GM19023 (cell line): ENCODE measurements at regions not wholly inside any gene's neighbourhood (a gene's known extent, or its start where the extent isn't known, plus 50 kb on each side); places are given as distances from the start of the nearest gene placed in this dataset.
"Not testable (repeated sequence)": the region's sequence is repeated elsewhere in the genome, so short reads cannot be mapped to it uniquely, and the experiment has no call there.

Experiments used
- ATAC-seq: cut with Tn5 transposase; IDR thresholded peaks from one replicate; pipeline ENCODE4 v1.9.1; 2021; ENCODE audit warnings: mild to moderate bottlenecking, moderate library complexity; ENCODE audit not compliant: unreplicated experiment

- no peak for ATAC-seq
Observed at GRCh38 chr12:33813536-33813935, 208.8 kb upstream of the ALG10 start.

- no peak for ATAC-seq
Observed at GRCh38 chr12:33817713-33818112, 204.6 kb upstream of the ALG10 start.

DNA sequence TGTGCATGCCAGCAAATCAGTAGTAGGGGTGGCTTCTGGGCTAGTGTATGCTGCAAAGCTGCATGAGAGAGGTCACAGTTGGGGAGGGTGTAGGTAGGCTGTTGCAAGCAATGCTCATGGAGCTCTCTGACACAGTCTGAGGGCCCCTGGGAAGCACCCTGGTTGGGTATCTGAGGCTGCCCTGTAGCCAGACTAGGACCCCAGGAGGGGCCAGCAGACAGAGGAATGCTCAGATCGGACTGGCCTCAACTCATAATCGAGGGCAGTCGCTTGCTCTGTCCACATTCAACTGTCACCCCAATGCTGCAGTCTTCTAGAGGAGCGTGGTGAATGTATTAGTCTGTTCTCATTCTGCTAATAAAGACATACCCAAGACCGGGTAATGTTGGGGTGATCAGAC is 204.0 kb upstream of the ALG10 start:
- ATAC-seq: no peak

GRCh38 chr12:33825442-33825841 is 196.9 kb upstream of the ALG10 start:
- no peak for ATAC-seq

DNA sequence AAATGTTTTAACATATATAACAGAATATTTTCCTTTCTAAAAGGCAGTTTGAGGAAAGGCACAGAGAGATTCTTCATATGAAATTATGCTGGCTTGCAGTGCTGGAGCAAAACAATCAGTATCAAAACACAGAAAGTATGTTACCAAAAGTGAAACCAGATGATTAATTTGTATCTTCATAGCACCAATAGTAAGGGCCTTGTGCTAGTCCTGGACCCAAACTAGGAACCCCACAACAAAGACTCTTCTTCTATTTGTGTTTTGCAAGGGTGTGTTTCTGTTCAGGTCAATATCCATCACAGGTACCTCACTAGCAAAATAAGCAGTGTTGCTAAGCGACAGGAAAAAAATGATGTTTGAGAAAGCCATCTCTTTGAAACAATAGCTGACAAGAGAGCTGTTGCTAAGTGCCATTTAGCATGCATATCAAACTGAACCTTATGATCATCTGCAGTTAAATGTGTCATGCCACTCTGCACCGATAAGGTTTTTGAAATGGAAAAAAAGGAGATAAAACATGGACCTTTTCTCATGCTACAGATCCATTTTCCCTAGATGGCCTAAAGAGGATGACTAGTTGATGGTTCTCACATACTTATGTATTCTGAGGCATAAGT is 196.2 kb upstream of the ALG10 start:
- ATAC-seq: no peak

GRCh38 chr12:33828326-33828725 is 194.0 kb upstream of the ALG10 start:
- ATAC-seq: no peak

- ATAC-seq: no peak
Observed at GRCh38 chr12:33830070-33830469, 192.2 kb upstream of the ALG10 start.

DNA sequence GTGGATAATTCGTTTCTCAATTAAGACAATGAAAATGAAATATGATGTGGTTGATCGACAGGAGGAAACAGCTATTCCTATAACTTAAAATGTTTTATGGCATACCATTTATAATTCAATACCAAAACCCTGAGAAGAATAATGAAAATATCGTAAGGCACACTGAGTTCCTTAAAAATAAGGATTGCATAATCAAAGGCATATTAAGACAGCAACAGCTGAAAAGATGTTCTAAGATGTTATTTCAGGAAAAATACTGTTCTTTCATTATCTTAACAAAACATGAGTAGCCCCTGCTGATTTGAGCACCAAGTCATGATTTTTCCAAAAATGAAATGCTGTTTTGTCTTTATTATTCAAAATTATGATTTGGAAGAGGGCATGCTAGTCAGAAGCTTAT is 189.4 kb upstream of the ALG10 start:
- no peak for ATAC-seq

DNA sequence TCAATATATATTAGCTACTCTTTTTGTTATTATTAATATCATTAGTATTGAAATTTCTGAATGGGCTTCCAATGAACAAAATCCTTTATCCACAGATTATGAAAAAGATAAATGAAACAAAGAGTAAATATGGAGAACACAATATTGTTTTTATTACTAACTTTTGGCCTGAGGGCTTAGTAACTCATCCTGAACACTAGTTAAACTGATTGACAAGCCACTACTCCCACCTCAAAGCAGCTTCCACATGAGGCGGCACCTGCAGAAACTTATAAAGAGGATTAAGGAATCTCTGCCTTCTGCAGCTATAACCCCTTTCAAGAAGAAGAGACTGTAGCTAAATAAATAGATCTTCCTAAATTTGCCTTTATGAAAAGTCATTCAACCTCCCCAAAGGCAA is 187.6 kb upstream of the ALG10 start:
- no peak for ATAC-seq

DNA sequence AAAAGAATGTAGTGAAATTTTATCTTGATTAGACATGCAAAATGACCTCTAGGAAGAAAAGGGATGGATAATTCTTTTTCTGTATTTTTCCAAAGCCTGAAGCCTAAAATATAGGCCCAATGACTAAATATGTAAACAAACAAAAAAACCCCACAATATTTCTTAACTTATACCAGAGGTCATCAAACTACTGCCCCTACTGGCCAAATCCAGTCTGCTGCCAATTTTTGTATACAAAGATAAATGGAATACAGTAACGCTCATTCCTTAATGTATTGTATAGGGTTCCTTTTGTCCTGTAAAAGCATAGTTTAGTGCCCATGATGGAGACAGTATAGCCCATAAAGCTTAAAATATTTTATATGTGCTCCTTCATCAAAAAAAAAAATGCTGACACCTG is 145.7 kb upstream of the ALG10 start:
- no peak for ATAC-seq

DNA sequence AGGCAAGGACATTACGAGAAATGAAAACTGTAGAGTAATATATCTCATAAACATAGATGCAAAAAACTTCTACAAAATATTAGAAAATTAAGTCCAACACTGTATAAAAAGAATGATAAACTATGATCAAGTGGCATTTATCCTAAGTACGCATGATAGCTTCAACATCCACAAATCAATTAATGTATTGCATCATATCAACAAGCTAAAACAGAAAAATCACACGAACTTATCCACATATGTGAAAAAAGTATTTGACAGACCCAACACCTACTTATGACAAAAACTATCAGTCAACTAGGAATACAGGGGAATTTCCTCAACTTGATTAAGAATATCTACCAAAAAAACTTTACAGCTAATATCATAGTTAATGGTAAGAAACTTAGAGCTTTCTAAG is 129.9 kb upstream of the ALG10 start:
- no peak for ATAC-seq

- not testable (repeated sequence) for ATAC-seq
Observed at GRCh38 chr12:33920460-33920859, 101.8 kb upstream of the ALG10 start.

DNA sequence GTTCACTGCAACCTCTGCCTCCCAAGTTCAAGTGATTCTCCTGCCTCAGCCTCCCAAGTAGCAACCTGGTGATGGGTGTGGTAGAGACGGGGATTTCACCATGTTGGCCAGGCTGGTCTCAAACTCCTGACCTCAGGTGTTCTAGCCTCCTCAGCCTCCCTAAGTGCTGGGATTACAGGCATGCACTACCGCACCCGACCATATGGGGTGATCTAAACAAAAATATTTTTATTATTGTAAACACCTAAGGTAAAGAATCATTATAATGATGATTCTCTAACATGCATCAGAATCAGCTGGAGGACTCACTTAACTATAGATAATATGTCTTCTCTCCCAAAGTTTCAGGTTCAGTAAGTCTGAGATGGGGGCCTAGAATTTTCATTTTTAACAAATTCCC is 96.2 kb upstream of the ALG10 start:
- no peak for ATAC-seq

- ATAC-seq: not testable (repeated sequence)
Observed at GRCh38 chr12:33937669-33938068, 84.6 kb upstream of the ALG10 start.

DNA sequence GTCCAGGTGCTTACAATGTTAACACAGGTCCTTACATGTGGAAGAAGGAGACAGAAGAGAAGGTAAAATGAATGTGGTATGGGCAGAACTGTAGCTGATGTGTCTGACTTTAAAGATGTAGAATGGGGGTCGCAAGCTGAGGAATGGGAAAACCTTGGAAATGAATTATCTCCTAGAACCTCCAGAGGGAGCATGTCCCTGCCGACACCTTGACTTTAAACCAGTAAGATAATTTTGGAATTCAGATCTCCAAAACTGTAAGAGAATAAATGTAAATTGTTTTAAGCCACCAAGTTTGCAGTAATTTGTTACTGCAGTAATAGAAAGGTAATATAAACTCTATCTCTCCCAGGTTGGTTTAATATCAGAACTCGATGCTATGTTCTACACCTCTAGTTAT is 80.1 kb upstream of the ALG10 start:
- no peak for ATAC-seq

GRCh38 chr12:33944703-33945437 is 77.4 kb upstream of the ALG10 start:
- no peak for ATAC-seq

DNA sequence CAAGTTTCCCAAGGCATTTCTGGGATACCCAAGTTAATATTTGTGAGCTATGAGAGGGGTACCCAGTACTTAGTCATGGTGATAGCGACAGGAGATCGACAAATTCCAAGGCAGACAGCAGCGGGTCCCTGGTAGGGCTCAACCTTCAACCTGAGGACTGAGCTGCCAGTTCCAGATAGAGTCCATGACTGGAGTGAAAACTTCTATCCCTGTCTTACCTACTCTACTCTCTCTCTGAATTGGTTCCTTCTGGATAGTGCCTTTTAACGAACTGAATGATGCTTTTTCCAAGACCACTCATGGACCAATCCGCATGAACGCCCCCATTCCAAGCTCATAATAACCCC is 76.9 kb upstream of the ALG10 start:
- no peak for ATAC-seq

DNA sequence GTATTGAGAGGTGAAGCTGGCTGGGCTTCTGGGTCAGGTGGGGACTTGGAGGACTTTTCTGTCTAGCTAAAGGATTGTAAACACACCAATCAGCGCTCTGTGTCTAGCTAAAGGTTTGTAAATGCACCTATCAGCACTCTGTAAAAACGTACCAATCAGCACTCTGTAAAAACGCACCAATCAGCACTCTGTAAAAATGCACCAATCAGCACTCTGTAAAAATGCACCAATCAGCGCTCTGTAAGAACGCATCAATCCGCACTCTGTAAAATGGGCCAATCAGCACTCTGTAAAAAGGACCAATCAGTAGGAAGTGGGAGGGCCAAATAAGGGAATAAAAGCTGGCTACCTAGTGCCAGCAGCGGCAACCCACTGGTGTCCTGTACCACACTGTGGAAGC is 56.1 kb upstream of the ALG10 start:
- not testable (repeated sequence) for ATAC-seq

DNA sequence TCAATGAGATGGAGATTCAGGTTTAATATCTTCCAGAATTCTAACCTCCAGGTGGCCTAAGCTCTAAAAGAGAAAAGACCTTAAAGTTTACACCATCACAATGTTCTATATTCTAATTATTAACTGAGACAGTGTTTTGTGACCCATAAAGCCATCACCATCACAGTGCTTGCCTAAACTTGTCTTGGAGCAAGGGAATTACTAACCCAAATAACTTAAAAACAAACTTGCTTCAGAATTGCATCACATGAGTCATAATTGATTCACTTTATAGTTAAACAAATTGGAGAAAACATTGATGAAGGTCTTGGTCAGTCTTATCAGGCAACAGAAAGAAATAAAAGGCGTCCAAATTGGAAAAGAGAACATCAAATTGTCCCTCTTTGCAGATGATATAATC is 54.5 kb upstream of the ALG10 start:
- no peak for ATAC-seq
